NCI-H1417 treated with DMSO at 0.1 percent for 48 hours (cell line): ENCODE measurements at regions not wholly inside any gene's neighbourhood (a gene's known extent, or its start where the extent isn't known, plus 50 kb on each side); places are given as distances from the start of the nearest gene placed in this dataset.

Source experiments
- DNase-seq: peaks from one replicate; lab custom pipeline; 2025; lab: John Stamatoyannopoulos, UW

DNA sequence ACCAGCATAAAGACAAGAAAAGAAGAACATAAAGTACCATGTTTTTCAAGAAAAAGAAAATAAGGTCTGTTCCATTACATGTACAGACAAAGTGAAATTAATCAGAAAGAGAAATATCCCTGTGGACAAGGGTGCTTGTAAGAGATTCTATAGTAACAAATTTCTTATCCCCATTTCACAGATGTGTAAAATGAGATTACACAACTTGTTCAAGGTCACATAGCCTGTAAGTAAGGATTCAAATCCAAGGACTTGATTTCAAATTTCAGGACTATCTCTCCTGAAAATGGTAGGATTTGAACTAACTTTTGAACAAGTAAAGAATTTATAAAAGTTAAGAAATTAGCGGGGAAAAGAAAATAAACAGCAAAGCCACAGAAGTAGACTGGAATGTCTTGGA is 248.2 kb upstream of the SLC39A10 start:
- DNase-seq, result no peak

DNA sequence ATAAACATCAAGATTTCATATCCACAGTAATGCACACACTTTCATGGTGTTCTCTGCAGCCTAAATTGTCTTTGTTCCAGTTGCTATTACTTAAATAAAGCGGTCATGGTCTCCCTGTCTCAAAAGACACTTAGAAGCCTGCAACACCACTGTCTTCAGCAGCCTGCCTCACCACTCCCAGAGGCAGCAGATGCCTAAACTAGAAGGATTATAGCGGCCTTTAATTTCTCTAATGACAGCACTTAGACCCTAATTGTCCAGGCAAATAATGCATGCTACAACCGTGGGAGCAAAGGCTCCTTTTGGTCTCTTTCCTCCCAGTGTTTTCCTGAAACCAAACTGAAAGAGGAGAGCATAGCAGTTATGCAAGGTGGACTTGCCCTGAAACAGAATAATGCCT is 248.8 kb upstream of the SLC39A10 start:
- no peak for DNase-seq

DNA sequence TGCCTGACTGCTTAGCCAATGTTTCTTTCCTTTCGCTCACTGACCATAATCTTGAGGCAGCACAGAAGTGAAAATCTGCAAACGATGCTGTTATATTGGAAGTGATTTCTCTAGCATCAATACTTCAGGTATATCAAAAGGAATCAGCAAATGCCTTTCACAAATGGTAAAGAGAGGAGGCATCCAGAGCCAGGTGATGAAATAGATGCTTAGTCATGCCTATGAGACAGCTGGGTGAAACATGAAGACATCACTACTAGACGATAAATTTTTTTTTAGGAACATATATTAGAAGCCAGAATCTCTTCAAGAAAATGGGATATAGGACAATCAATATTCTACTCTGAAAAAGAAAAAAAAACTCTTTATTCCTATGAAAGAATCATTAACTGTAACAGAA is 249.2 kb upstream of the SLC39A10 start:
- DNase-seq, result no peak

DNA sequence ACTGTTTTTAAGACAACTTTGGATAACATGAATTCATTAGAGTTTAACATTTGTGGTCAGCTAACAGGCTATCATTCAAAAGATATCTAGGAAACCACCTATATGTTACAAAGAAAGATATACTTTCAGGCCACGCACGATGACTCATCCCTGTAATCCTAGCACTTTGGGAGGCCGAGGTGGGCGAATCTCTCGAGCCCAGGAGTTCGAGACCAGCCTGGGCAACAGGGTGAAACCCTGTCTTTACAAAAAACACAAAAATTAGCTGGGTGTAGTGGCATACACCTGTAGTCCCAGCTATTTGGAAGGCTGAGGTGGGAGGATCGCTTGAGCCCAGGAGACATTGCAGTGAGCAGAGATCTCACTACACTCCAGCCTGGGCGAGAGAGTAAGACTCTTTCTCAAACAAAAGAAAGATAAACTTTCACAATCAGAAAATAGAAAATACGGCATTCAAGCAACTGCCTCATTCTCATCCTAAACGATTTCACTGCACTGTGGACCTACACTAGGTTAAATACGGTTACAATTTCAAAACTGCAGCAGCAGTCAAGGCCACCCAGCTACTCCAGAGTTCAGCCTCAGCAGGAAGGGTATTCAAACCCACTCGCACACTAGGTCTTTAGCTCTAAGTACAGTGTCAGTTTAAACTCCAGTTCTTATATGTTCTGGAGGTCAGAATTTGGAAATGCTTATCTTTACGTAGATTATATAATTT is 250.0 kb upstream of the SLC39A10 start:
- DNase-seq, result no peak

DNA sequence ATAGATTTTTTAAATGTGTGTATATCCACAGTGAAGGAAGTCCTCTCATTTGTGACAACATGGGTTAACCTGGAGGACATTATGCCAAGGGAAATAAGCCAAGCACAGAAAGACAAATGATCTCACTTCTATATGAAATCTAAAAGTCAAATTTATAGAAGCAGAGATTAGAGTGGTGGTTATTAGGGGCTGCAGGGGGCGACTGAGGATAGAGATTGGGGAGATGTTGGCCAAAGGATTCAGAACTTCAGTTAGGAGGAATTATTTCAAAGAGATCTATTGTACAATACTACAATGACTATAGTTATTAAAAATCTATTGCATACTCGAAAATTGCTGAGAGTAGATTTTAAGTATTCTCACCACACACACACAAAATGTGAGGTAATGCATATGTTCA is 252.4 kb upstream of the SLC39A10 start:
- no peak for DNase-seq

DNA sequence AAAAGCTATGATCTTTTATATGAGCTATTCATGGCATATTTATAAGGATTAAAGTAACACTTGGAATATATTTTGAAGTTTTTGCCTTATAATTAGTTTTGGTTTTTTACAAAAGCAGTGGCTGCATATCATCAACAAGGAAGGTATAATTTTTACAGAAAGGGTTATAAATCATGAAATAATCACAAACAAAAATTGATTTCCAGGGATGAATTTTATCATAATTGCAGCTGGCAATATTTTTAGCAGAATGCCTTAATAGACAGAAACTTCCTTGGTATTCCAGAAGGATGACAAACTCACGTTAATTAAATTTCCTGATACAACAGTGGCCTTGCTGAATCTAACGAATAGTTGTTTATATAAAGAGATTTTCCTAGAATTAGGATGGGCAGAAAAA is 260.5 kb upstream of the SLC39A10 start:
- DNase-seq, result no peak

DNA sequence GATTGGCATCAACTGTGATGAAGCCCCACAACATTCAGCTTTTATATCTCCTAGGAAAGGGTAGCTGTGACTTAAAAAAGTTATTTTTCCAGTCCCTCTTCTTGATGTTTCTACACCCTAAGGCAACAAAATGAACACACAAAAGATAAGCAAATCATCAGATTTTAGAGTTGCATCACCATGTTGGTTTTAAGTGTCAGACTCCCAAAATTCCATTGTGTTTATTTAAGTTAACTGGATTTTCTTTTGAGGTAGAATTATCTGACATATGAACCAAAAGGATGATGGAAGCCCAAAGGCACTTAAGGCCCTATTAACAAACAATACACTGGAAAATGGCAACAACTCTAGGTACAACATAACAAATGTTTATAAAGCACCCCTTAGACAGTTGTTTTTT is 261.7 kb upstream of the SLC39A10 start:
- no peak for DNase-seq

DNA sequence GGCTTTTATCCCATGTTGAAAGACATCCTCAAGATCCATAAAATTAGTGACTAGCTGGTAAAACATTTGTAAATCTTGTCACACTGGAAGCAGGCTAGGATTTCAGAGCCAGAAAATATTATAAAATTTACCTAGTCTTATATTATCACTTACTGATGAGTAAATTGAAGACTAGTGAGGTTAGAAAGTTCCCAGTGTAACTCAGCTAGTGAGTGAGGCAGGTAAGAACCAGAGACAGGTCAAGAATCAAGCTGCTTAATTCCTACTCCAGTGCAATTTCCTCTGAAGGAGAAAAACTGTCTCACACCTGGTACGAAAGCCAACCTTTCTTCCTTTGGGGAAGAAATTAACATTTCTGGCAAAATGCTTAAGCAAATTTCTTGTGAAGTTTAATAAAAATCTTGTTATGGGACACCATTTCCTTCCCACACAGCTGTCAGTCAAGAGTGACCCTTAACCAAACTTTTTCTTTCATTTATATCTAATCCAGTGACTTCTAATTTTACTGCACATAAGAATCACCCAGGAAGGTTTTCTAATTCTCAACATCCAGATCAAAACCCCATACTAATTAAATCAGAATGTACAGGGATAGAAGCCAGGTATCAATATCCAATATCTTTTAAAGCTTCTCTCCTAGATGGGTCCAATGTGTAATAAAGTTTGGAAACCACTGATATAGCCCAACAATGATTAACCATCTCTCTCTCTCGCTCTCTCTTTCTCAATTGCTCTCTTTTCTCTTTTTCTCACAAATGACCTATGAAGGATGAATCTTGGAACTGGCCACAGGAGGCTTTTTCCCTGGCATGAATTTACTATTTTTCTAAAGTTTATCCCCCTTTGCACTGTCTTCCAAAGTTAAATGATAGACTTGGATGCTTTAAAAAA is 264.3 kb upstream of the SLC39A10 start:
- no peak for DNase-seq

DNA sequence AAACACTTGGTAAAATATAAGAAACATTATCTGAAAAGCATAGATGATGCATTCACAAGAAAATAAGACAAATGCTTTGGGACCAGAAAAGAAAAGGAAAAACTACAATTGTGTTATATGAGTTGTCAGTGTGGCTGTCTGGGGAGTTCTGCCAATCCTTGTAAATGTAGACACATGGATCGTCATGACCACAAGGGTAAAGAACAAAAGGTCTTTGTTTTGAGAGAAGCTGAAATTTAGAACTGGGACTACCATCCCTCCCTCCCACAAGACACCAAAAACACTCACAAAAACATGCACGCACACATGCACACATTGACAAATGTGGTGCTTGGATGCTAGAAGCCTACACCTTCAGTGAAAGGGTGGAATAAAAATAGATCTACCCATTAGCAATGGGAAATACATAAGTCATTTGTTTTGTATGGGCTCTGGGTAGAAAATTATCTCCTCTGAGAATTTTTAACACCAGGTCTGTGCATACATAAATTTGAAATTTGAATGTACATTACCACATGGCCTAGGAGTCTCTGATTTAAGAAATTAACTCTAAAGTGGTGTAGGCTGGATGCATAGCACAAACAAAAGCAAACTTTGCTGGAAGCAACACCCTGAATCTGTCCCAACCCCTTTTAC is 266.2 kb upstream of the SLC39A10 start:
- DNase-seq, result no peak

DNA sequence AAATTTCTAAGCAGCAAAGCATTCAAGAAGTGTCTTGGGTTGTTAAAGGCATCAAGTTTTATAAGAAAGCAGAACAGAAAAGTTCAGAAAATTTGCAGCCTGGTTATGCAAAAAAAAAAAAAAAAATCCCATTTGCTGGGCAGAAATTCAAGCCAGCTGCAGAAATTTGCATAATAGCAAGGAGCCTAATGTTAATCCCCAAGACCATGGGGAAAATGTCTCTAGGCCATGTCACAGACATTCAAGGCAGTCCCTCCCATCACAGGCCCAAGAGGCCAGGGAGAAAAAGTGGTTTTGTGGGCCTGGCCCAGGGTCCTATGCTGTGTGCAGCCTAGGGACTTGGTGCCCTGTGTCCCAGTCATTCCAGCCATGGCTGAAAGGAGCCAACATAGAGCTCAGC is 269.0 kb upstream of the SLC39A10 start:
- DNase-seq, result no peak

DNA sequence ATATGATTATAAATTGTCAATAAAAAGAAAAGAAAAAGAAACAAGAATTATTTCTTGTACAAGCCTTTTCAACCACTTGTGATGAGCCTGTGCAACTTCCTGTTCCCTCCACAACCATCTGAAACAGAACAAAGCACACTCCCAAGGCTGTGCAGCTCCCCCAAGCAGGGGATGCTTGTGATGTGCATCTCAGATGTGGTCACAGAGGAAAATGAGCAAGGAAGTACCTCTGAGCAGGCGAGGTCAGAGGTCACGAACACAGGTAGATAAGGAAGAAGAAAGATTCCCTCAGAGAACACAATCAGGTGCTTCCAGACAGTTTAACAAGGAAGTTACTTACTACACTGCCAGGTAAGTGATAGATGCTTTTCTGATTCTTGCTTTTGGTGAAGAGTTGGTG is 274.8 kb upstream of the SLC39A10 start:
- DNase-seq, result no peak

DNA sequence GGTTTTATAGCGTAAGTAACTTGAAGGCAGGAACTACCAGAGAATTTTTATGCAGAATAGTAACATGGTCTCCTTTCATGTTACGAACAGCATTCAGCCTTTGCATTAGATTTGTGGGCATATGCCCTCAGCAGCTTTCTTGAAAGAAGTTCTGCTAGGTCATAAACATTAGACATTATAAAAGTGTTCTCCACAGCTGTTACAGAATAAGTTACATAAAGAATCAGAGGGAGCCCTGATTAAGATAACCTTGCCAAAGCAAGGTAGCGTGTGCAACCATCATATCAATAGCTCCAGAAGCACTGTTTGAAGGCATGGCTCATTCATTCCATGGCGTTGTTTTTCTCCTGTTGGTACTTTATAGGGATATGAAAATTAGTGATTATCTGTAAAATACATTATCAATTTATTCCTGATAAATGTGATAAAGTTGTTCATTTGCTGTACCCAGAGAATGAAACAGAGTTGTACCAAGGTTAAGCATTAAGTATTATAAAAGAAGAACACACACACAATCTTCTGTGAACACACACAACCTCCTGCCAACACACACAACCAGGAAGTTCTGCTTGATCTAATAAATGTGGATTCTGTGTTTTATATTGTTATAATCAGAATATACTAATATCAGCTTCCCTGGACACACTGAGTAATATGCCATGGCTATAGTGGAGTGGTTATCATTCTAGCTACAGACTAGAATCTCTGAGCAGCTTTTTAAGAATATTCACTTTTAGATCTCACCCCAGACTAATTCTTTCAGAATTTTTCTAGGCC is 286.7 kb upstream of the SLC39A10 start:
- no peak for DNase-seq

DNA sequence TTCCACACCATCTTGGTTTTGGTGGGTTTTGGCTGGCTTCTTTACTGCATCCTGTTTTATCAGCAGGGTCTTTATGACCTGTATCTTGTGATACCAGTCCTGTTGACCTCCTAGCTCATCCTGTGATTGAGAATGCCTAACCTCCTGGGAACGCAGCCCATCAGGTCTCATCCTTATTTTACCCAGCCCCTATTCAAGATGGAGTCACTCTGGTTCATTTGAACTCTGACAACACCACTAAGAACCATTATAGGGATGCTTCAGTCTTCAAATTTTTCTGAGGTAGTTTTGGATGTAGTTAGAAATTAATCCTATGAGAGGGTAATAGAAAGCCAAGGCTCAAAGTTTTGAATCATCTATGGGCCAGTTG is 287.8 kb upstream of the SLC39A10 start:
- no peak for DNase-seq

DNA sequence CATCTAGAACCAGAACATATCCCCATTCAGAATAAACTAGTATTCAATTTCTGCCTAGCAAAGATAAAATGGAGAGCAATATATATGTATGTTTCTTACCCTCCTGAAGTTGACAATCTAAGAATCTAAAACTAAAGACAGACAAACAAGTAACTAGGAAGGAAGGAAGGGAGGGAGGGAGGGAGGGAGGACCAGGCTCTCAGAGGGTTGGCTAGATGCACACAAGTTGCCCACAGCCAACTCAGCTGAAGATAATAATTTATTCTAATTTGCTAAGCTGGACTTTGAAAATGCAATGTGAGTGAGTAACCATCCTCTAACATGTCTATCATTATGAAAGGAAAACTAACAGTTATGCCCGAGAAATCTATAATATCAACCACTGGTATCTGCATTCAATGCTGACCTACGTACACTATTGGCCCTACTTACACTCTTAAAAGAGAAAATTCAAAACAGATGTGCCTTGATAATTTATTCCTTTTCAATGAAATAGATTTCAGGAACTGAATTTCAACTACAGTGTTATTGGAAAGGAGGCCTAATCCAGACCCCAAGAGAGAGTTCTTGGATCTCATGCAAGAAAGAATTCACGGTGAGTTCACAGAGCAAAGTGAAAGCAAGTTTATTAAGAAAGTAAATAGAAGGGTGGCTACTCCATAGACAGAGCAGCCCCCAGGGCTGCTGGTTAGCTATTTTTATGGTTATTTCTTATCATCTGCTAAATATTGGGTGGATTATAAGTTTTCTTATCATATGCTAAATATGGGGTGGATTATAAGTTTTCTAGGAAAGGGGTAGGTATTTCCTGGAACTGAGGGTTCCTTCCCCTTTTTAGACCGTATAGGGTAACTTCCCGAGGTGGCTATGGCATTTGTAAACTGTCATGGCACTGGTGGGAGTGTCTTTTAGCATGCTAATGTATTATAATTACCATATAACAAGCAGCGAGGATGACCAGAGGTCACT is 288.5 kb upstream of the SLC39A10 start:
- no peak for DNase-seq

DNA sequence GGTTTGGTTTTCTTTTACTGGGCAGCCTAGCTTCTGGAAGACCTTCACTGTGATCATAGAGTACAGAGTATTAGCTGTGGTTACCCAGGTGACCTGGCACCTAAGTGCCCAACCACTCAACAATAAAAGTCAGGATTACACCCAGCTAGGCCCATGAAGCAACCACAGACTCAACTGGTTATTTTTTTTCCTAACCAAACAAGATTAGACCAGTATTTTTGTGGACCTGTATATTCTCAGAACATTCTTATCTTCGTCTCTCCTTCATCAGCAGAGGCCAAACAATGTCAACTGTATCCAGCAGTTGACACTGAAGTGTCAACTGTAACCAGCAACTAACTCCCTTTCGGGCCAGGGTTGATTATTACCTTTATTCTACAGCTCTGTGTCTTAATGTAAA is 289.2 kb upstream of the SLC39A10 start:
- no peak for DNase-seq

DNA sequence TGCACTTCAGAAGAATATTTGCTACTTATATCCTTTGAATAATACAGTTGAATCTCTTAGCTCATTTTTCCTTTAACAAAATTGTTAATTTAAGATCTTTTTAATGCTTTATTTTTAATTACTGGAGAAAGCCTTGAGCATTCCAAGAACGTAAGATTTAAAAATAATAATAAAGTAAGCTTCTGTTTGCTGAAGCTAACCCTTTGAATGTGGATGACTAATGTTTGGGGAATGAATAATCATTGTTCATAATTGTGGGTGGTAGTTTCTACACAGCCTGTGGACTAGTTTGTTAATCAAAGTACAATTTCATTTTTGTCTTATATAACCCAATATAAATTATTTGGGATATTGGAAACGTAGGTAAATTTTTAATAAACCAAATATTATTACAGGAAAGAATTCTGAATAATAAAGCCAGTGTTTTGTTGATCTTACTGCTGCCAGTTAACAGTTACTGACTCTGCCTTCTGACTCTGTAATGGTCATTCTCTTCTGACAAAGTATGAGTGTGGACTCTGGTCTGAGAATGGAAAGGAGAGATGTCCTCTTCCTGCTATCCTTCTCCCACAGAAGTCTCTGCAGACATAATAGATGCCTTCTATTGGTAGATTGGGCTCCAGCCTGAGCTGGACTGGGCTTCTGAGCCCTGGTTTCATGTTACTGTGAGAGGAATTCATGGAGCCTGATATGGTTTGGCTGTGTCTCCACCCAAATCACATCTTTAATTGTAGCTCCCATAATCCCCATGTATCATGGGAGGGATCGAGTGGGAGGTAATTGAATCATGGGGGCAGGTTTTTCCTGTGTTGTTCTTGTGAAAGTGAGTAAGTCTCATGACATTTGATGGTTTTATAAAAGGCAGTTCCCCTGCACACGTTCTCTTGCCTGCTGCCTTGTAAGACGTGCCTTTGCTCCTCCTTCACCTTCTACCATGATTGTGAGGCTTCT is 292.7 kb upstream of the SLC39A10 start:
- DNase-seq, result no peak

DNA sequence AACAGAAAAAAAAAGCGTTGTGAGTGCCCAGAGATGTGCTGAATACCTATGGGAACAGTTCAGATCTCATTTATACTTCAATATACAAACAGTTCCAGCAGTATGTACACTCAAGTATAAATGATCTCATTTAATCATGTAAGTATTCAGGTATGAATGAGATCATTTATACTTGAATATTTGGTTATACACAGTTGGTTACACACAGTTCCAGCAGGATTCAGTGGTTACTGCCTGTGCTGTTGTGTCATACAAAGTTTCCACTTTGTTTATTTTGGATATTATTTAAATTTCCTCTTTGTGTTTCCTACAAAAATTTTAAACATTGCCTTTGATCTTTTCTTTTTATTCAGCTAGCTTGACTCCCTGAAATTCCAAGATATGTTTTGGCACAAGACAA is 293.5 kb upstream of the SLC39A10 start:
- no peak for DNase-seq

DNA sequence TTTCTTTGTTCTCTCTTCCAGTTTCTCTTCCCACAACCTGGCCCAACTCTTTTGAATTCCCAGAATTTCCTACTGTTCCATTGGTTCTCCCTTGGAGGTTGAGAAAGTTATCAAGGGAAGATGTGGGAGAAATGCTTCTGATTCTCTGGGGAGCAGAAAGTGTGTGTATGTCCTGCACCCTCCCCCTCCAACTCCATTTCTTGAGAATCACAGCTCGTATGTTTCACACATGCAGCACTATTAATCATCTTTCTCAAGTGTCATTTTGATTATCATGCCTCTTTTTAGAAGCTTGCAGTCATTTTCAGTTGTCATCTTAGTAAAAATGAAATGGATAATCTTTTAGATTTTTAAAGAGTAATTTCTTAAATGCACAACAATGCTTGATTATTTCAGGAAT is 296.8 kb upstream of the SLC39A10 start:
- DNase-seq, result no peak

DNA sequence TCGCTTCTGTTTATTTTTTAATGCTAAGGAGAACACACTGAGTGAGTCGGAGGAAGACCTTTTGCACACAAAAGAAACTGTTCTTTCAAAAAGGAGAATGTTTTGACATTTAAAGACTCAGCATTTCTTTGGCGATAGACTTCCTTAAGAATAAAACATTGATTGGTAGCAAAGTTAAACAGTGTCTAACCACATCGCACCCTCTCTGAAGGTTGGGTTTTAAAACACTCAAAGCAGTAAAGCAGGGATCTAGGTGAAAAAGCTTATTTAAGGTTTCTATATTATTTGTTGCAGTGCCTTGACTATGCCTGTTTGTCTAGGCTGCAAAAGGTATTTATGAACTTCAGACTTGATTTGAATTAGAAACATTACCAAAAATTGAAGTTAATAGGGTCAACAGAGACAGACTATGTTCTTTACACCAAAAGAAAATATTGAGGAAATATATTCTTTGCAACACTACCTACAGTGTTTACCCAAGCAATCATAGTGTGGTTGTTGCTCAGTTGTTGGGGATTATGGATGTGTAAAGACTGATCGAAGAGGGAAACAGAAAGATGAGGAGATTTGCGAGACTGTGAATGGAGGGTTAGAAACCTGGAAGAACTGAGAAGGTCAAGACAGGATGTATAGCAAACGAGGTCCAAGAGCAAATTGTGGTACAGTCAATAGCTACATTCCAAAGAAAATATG is 297.8 kb upstream of the SLC39A10 start:
- DNase-seq, result no peak
